IMR-90 (cell line): ENCODE measurements at regions not wholly inside any gene's neighbourhood (a gene's known extent, or its start where the extent isn't known, plus 50 kb on each side); places are given as distances from the start of the nearest gene placed in this dataset.

Experiments
- ATAC-seq: fragments of 200-7000 bp; cut with Tn5 transposase; 2 replicates; pipeline ENCODE4 v1.9.1; 2020; ENCODE audit warnings: low read depth, mild to moderate bottlenecking, moderate library complexity
- BruUV-seq: library from RNA; stranded (reverse); fragments of 400-500 nt; replicated peaks from 2 replicates; lab custom pipeline; 2021; lab: Mats Ljungman, UMichigan
- CTCF ChIA-PET: fragments of 300-600 bp; formaldehyde crosslinking; extraction: SDS; loops from one replicate; lab custom pipeline; 2021; ENCODE audit warnings: antibody characterized with exemption; lab: Yijun Ruan, JAX
- POLR2A ChIA-PET: fragments of 300-600 bp; sonication (Branson Sonifier 250); formaldehyde crosslinking; loops from one replicate; lab custom pipeline; 2022; ENCODE audit warnings: antibody characterized with exemption; ENCODE audit not compliant: unreplicated experiment; lab: Charles Lee
- DNase-seq: peaks from one replicate; pipeline ENCODE4 v3.0.0; 2013
- H2AFZ ChIP-seq: replicated peaks from 2 replicates; pipeline ENCODE3; 2013; ENCODE audit warnings: low read length, mild to moderate bottlenecking; ENCODE audit not compliant: poor library complexity
- H2AK5ac ChIP-seq: 2 replicates; pipeline ENCODE4 v1.6.1; 2013; ENCODE audit warnings: low read depth, low read length, inconsistent platforms
- H2AK9ac ChIP-seq: replicated peaks from 2 replicates; pipeline ENCODE3; 2013; ENCODE audit warnings: mild to moderate bottlenecking, low read depth, low read length, moderate library complexity; ENCODE audit not compliant: poor library complexity
- H2BK120ac ChIP-seq: 2 replicates; pipeline ENCODE4 v1.6.1; 2013; ENCODE audit warnings: low read depth, low read length, inconsistent platforms
- H2BK15ac ChIP-seq: 3 replicates; pipeline ENCODE4 v1.6.1; 2013; ENCODE audit warnings: low read depth, low read length, inconsistent platforms
- H2BK20ac ChIP-seq: 2 replicates; pipeline ENCODE4 v1.6.1; 2013; ENCODE audit warnings: low read depth, mild to moderate bottlenecking, inconsistent platforms, low read length, moderate library complexity
- H2BK5ac ChIP-seq: 2 replicates; pipeline ENCODE4 v1.6.1; 2013; ENCODE audit warnings: mild to moderate bottlenecking, low read depth, low read length, inconsistent platforms; ENCODE audit not compliant: poor library complexity, severe bottlenecking
- H3K14ac ChIP-seq: replicated peaks from 2 replicates; pipeline ENCODE4 v1.6.1; 2013; ENCODE audit warnings: low read depth, low read length, inconsistent platforms
- H3K18ac ChIP-seq: 2 replicates; pipeline ENCODE4 v1.6.1; 2013; ENCODE audit warnings: low read depth, low read length, control low read depth
- H3K23ac ChIP-seq: 2 replicates; pipeline ENCODE4 v1.6.1; 2013; ENCODE audit warnings: low read depth, low read length, inconsistent platforms
- H3K27ac ChIP-seq: 2 replicates; pipeline ENCODE4 v1.5.1; 2013; ENCODE audit warnings: mild to moderate bottlenecking, control low read depth, low read length; ENCODE audit not compliant: insufficient read depth
- H3K27me3 ChIP-seq: 2 replicates; pipeline ENCODE4 v1.6.1; 2013; ENCODE audit warnings: low read length; ENCODE audit not compliant: control insufficient read depth, insufficient read depth
- H3K36me3 ChIP-seq: 2 replicates; pipeline ENCODE4 v1.6.1; 2013; ENCODE audit warnings: low read length, mixed read lengths; ENCODE audit not compliant: control insufficient read depth, insufficient read depth
- H3K4ac ChIP-seq: 2 replicates; pipeline ENCODE4 v1.6.1; 2013; ENCODE audit warnings: low read depth, low read length, inconsistent platforms
- H3K4me1 ChIP-seq: 2 replicates; pipeline ENCODE4 v1.6.1; 2013; ENCODE audit warnings: low read length, mixed read lengths; ENCODE audit not compliant: control insufficient read depth, insufficient read depth
- H3K4me2 ChIP-seq: 2 replicates; pipeline ENCODE4 v1.6.1; 2013; ENCODE audit warnings: low read depth, mild to moderate bottlenecking, control low read depth, low read length, moderate library complexity
- H3K4me3 ChIP-seq: 2 replicates; pipeline ENCODE4 v1.5.1; 2013; ENCODE audit warnings: low read depth, mild to moderate bottlenecking, control low read depth, low read length, moderate library complexity; ENCODE audit not compliant: insufficient read depth
- H3K56ac ChIP-seq: 2 replicates; pipeline ENCODE4 v1.6.1; 2013; ENCODE audit warnings: low read length, inconsistent platforms; ENCODE audit not compliant: insufficient read depth; ENCODE audit errors: extremely low read depth
- H3K79me1 ChIP-seq, 2 experiments: 2 replicates each; pipeline ENCODE4 v1.6.1; 2013; ENCODE audit warnings: low read length in 2 of 2, inconsistent platforms in 1 of 2, low read depth in 1 of 2
- H3K9ac ChIP-seq: 2 replicates; pipeline ENCODE4 v1.6.1; 2013; ENCODE audit warnings: low read depth, low read length, control low read depth
- H3K9me1 ChIP-seq: 2 replicates; pipeline ENCODE4 v1.6.1; 2013; ENCODE audit warnings: low read length, inconsistent platforms; ENCODE audit not compliant: insufficient read depth
- H3K9me3 ChIP-seq: 2 replicates; pipeline ENCODE4 v1.6.1; 2013; ENCODE audit warnings: low read length; ENCODE audit not compliant: control insufficient read depth, insufficient read depth
- H4K20me1 ChIP-seq: 2 replicates; pipeline ENCODE4 v1.6.1; 2013; ENCODE audit warnings: low read length, inconsistent platforms; ENCODE audit not compliant: insufficient read depth
- H4K5ac ChIP-seq: 2 replicates; pipeline ENCODE4 v1.6.1; 2013; ENCODE audit warnings: mild to moderate bottlenecking, low read depth, low read length, control low read depth
- H4K8ac ChIP-seq, 2 experiments: 2 replicates each; pipeline ENCODE4 v1.6.1; 2013; ENCODE audit warnings: low read depth in 2 of 2, low read length in 2 of 2, control low read depth in 1 of 2, inconsistent platforms in 1 of 2
- H4K91ac ChIP-seq: 2 replicates; pipeline ENCODE4 v1.6.1; 2013; ENCODE audit warnings: low read depth, low read length, inconsistent platforms; ENCODE audit not compliant: insufficient read depth
- BHLHE40 ChIP-seq: fragments of 150-350 bp; IDR thresholded peaks from 2 replicates; pipeline ENCODE4 v1.6.1; 2016; ENCODE audit warnings: mild to moderate bottlenecking, low read depth, low read length
- CEBPB ChIP-seq: IDR thresholded peaks from 2 replicates; pipeline ENCODE4 v1.6.1; 2012; ENCODE audit warnings: low read depth, low read length, improper control_type of control experiment
- CHD1 ChIP-seq: IDR thresholded peaks from 2 replicates; pipeline ENCODE4 v1.6.1; 2012; ENCODE audit warnings: low read depth, low read length, improper control_type of control experiment
- ELK1 ChIP-seq: fragments of 150-350 bp; IDR thresholded peaks from 2 replicates; pipeline ENCODE4 v1.6.1; 2016; ENCODE audit warnings: low read depth, mild to moderate bottlenecking, low read length, moderate library complexity, borderline replicate concordance
- FOS ChIP-seq: fragments of 150-350 bp; IDR thresholded peaks from 2 replicates; pipeline ENCODE4 v1.6.1; 2016; ENCODE audit warnings: low read depth, low read length
- MAFK ChIP-seq: IDR thresholded peaks from 2 replicates; pipeline ENCODE4 v1.6.1; 2012; ENCODE audit warnings: low read depth, low read length, improper control_type of control experiment
- MAZ ChIP-seq: IDR thresholded peaks from 2 replicates; pipeline ENCODE4 v1.6.1; 2012; ENCODE audit warnings: low read depth, mild to moderate bottlenecking, low read length, improper control_type of control experiment, moderate library complexity, borderline replicate concordance
- MXI1 ChIP-seq: IDR thresholded peaks from 2 replicates; pipeline ENCODE4 v1.6.1; 2012; ENCODE audit warnings: low read depth, mild to moderate bottlenecking, low read length, moderate library complexity, borderline replicate concordance
- NFE2L2 ChIP-seq: fragments of 150-350 bp; IDR thresholded peaks from 2 replicates; pipeline ENCODE4 v1.6.1; 2016; ENCODE audit warnings: low read depth, mild to moderate bottlenecking, low read length
- POLR2A ChIP-seq: IDR thresholded peaks from 2 replicates; pipeline ENCODE4 v1.6.1; 2012; ENCODE audit warnings: mild to moderate bottlenecking, low read depth, low read length
- RAD21 ChIP-seq: IDR thresholded peaks from 2 replicates; pipeline ENCODE4 v1.6.1; 2012; ENCODE audit warnings: low read length, improper control_type of control experiment
- RCOR1 ChIP-seq: IDR thresholded peaks from 2 replicates; pipeline ENCODE4 v1.6.1; 2012; ENCODE audit warnings: mild to moderate bottlenecking, low read length, improper control_type of control experiment; ENCODE audit not compliant: insufficient replicate concordance
- RFX5 ChIP-seq: IDR thresholded peaks from 2 replicates; pipeline ENCODE4 v1.8.0; 2012; ENCODE audit warnings: low read depth, mild to moderate bottlenecking, low read length, moderate library complexity
- SMC3 ChIP-seq: fragments of 150-350 bp; IDR thresholded peaks from 2 replicates; pipeline ENCODE4 v1.6.1; 2016; ENCODE audit warnings: low read depth, mild to moderate bottlenecking, antibody characterized with exemption, low read length, moderate library complexity
- USF2 ChIP-seq: fragments of 150-350 bp; IDR thresholded peaks from 2 replicates; pipeline ENCODE4 v1.6.1; 2017; ENCODE audit warnings: mild to moderate bottlenecking, antibody characterized with exemption, low read length, low read depth
- WGBS, 2 experiments: methylation state at CpG; one replicate each; pipeline versions ENCODE4 v1.1.5 to v1.1.7; 2013; ENCODE audit warnings: missing lambda C conversion rate in 2 of 2; ENCODE audit not compliant: insufficient read length in 1 of 2; ENCODE audit errors: extremely low coverage in 2 of 2; 5-methylcytosine and 5-hydroxymethylcytosine counted together
- dilution Hi-C: fragments of 300-500 bp; cut with HindIII; formaldehyde crosslinking; loops from one replicate; pipeline ENCODE4 v1.14.3; 2018; ENCODE audit warnings: low sequenced_read_pairs; ENCODE audit not compliant: unreplicated experiment
- in situ Hi-C: fragments of 300-500 bp; cut with MboI; formaldehyde crosslinking; loops from 3 replicates; pipeline ENCODE4 v1.14.3; 2019; ENCODE audit warnings: low sequenced_read_pairs, inconsistent platforms, mixed read lengths
- intact Hi-C: fragments of 100-400 bp; cut with micrococcal nuclease; formaldehyde crosslinking; loops from 2 replicates; pipeline ENCODE4 v1.10.0; 2022
- TF ChIP-seq, protein P1 (sequence below): conservative IDR thresholded peaks from 2 replicates; pipeline ENCODE4 v1.5.1; 2012; ENCODE audit warnings: mild to moderate bottlenecking, low read depth, low read length, improper control_type of control experiment

GRCh38 chr10:89979726-89980125 is 278.3 kb downstream of the KIF20B start:
- no peaks in the 10 kb centered on the region for H3K79me1 ChIP-seq
- H2AK5ac ChIP-seq = no peak overlapping the region
- no peak overlapping the region for H3K23ac ChIP-seq
- no peak overlapping the region for H2AFZ ChIP-seq
- H3K18ac ChIP-seq = no peak overlapping the region
- H3K4me1 ChIP-seq = no peaks in the 10 kb centered on the region
- intact Hi-C loops (no loop called here), dilution Hi-C loops (no loop called here), in situ Hi-C loops (no loop called here)
- H3K4ac ChIP-seq = no peak overlapping the region
- H3K36me3 ChIP-seq = no peaks in the 10 kb centered on the region
- no peak overlapping the region for H3K9ac ChIP-seq
- TF ChIP-seq ELK1 (no peak), NFE2L2 (no peak), FOS (no peak), MXI1 (no peak), POLR2A (no peak), BHLHE40 (no peak), RAD21 (no peak), CHD1 (no peak), SMC3 (no peak), MAFK (no peak), MAZ (no peak), CEBPB (no peak), RFX5 (no peak), USF2 (no peak), RCOR1 (no peak)
- TF ChIP-seq, protein P1, sequence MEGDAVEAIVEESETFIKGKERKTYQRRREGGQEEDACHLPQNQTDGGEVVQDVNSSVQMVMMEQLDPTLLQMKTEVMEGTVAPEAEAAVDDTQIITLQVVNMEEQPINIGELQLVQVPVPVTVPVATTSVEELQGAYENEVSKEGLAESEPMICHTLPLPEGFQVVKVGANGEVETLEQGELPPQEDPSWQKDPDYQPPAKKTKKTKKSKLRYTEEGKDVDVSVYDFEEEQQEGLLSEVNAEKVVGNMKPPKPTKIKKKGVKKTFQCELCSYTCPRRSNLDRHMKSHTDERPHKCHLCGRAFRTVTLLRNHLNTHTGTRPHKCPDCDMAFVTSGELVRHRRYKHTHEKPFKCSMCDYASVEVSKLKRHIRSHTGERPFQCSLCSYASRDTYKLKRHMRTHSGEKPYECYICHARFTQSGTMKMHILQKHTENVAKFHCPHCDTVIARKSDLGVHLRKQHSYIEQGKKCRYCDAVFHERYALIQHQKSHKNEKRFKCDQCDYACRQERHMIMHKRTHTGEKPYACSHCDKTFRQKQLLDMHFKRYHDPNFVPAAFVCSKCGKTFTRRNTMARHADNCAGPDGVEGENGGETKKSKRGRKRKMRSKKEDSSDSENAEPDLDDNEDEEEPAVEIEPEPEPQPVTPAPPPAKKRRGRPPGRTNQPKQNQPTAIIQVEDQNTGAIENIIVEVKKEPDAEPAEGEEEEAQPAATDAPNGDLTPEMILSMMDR = no peak
- H2BK5ac ChIP-seq = no peak overlapping the region
- H3K9me3 ChIP-seq = no peaks in the 10 kb centered on the region
- no peaks in the 10 kb centered on the region for H4K20me1 ChIP-seq
- H2BK15ac ChIP-seq = no peak overlapping the region
- DNase-seq (no peak), ATAC-seq (no peak)
- no peak overlapping the region for H3K56ac ChIP-seq
- H4K8ac ChIP-seq = no peak overlapping the region
- no peaks in the 10 kb centered on the region for H3K27me3 ChIP-seq
- ChIA-PET POLR2A (no interaction called here), CTCF (no interaction called here)
- no peak overlapping the region for H4K5ac ChIP-seq
- no peak overlapping the region for H2AK9ac ChIP-seq
- no TSS peak for BruUV-seq
- H4K91ac ChIP-seq = no peak overlapping the region
- no peak overlapping the region for H3K4me3 ChIP-seq
- no peak overlapping the region for H3K27ac ChIP-seq
- no peak overlapping the region for H3K4me2 ChIP-seq
- H3K14ac ChIP-seq = no peak overlapping the region
- no peaks in the 10 kb centered on the region for H3K9me1 ChIP-seq
- H2BK20ac ChIP-seq = no peak overlapping the region
- H2BK120ac ChIP-seq = no peak overlapping the region
- no CpG with 5 or more reads among the region's 1 CpG for WGBS, 2 experiments
